KOPT-K1 (cell line): ENCODE measurements at regions not wholly inside any gene's neighbourhood (a gene's known extent, or its start where the extent isn't known, plus 50 kb on each side); places are given as distances from the start of the nearest gene placed in this dataset.
"Not testable (repeated sequence)": the region's sequence is repeated elsewhere in the genome, so short reads cannot be mapped to it uniquely, and the experiment has no call there.

Experiments
- H3K27ac ChIP-seq: fragments of 200-600 bp; sonication (generic); 2 replicates; pipeline ENCODE4 v1.5.1; 2016; ENCODE audit warnings: antibody characterized with exemption, mild to moderate bottlenecking, low read depth, low read length; ENCODE audit not compliant: poor library complexity, severe bottlenecking
- H3K36me3 ChIP-seq: fragments of 200-600 bp; sonication (generic); 2 replicates; pipeline ENCODE4 v1.5.1; 2017; ENCODE audit warnings: antibody characterized with exemption, mild to moderate bottlenecking, low read length, moderate library complexity; ENCODE audit not compliant: insufficient read depth
- H3K9me3 ChIP-seq: fragments of 200-600 bp; sonication (generic); 2 replicates; pipeline ENCODE4 v1.5.1; 2017; ENCODE audit warnings: antibody characterized with exemption, low read length, mild to moderate bottlenecking; ENCODE audit not compliant: insufficient read depth, poor library complexity, severe bottlenecking

GRCh38 chr14:28161040-28161439 is 605.5 kb upstream of the FOXG1 start:
- Histone ChIP-seq H3K36me3 (no peaks in the 10 kb centered on the region), H3K27ac (no peak overlapping the region), H3K9me3 (no peaks in the 10 kb centered on the region)

DNA sequence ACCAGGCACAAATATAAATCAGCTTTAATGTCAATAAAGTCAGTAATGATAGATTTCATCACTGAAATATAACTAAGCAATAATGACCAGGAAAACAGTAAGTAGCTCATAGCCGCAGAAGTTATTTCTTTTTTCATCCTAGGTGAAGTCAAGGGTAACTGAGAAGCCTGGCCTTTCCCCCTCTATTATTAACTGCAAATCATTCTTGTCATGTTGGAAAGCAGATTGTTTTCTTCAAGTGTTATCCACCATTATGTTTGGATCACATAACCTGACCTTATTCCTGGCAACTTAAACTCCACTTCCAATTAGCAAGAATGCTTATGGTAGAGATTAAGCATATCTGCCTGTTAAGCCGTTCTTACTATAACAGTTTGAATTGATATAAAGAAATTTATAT is 603.4 kb upstream of the FOXG1 start:
- Histone ChIP-seq H3K9me3 (no peaks in the 10 kb centered on the region), H3K27ac (no peak overlapping the region), H3K36me3 (no peaks in the 10 kb centered on the region)

GRCh38 chr14:28163897-28164296 is 602.7 kb upstream of the FOXG1 start:
- Histone ChIP-seq H3K27ac (no peak overlapping the region), H3K9me3 (no peaks in the 10 kb centered on the region), H3K36me3 (no peaks in the 10 kb centered on the region)

GRCh38 chr14:28187902-28188830 is 578.4 kb upstream of the FOXG1 start:
- H3K9me3 ChIP-seq, H3K36me3 ChIP-seq, H3K27ac ChIP-seq: not testable (repeated sequence)

GRCh38 chr14:28196878-28197277 is 569.7 kb upstream of the FOXG1 start:
- Histone ChIP-seq H3K9me3 (no peaks in the 10 kb centered on the region), H3K27ac (no peak overlapping the region), H3K36me3 (no peaks in the 10 kb centered on the region)

DNA sequence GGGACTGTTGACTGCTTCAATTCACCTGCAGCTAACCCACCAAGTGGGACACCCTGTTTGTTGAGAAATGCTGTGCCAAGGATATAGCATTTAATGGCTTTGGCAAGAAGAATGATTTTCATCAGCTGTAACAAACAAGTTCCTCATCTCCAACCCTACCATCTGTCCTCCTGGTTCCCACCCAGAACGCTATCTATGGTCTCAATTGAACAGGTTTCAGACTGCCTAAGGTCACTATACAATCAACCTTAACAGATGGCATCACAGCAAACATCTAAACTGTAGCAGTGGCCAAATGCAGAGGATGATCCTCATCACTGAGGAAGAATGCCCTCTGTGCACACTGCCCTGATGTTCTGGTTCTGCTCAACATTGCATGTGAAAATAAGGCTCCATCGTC is 546.2 kb upstream of the FOXG1 start:
- Histone ChIP-seq H3K27ac (no peak overlapping the region), H3K36me3 (no peaks in the 10 kb centered on the region)

DNA sequence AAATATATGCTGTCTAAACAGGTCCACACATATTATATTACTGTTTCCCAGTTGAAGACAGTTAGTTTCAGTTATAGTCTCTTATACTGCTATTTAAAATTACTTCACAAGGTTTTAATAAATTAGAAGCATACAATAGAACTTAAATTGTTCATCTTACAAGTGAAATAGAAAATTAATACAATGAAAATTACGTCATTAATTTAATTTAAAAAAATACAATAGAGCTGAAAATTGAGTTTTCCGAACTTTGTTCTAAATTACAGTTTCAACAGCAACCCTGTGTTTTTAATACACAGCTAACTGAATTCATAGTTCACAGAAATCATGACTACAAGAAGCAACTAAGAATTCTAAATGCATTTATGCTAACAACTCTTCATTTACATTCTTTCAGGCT is 525.7 kb upstream of the FOXG1 start:
- no peaks in the 10 kb centered on the region for H3K9me3 ChIP-seq
- no peak overlapping the region for H3K27ac ChIP-seq
- H3K36me3 ChIP-seq: no peaks in the 10 kb centered on the region

More for the DNA sequence above, 546.2 kb upstream of the FOXG1 start:
- H3K9me3 ChIP-seq: no peaks in the 10 kb centered on the region

GRCh38 chr14:28242895-28243294 is 523.7 kb upstream of the FOXG1 start:
- no peaks in the 10 kb centered on the region for H3K9me3 ChIP-seq
- H3K27ac ChIP-seq: no peak overlapping the region

DNA sequence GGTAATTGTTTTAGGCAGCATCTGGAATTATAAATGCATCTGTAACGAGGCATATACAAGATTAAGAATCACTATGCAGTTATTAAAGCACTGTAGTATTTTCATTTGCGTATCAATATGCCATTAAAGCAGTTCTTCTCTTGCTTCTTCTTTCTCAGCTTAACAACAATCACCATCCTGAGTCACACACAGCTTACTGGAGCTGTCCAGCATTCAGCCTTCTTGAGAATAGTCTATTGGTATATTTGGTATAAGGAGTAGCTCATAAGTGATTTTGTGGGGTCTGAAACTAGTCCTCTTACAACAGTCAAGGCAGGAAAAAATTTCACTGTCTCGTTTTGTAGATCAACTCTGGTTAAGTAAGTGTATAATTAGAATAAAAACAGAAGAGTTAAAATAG is 523.0 kb upstream of the FOXG1 start:
- H3K9me3 ChIP-seq: no peaks in the 10 kb centered on the region
- no peak overlapping the region for H3K27ac ChIP-seq
- no peaks in the 10 kb centered on the region for H3K36me3 ChIP-seq

More at GRCh38 chr14:28242895-28243294, 523.7 kb upstream of the FOXG1 start:
- no peaks in the 10 kb centered on the region for H3K36me3 ChIP-seq

GRCh38 chr14:28245216-28245615 is 521.4 kb upstream of the FOXG1 start:
- Histone ChIP-seq H3K27ac (no peak overlapping the region), H3K36me3 (no peaks in the 10 kb centered on the region), H3K9me3 (no peaks in the 10 kb centered on the region)

DNA sequence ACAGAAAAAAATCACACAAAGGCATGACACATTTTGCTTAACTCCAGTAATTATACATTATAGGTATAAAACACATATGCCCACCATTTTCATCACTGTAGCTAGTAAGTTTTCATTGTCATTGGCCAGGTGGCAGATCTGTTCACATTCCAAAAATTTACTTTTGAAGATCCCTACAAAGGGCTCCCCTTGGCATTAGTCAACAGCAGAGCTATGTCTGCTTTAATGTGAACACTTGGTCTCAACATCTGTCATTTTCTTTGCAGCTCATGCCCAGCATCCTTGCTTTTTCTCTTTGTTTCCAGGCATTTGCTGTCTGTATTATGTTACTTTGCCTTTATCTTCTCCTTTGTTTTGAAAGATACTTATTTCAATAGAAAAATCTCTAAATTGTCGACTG is 519.1 kb upstream of the FOXG1 start:
- Histone ChIP-seq H3K36me3 (no peaks in the 10 kb centered on the region), H3K9me3 (no peaks in the 10 kb centered on the region), H3K27ac (no peak overlapping the region)

GRCh38 chr14:28252124-28252523 is 514.5 kb upstream of the FOXG1 start:
- not testable (repeated sequence) for H3K36me3 ChIP-seq, H3K27ac ChIP-seq, H3K9me3 ChIP-seq

GRCh38 chr14:28254768-28255167 is 511.8 kb upstream of the FOXG1 start:
- H3K36me3 ChIP-seq: no peaks in the 10 kb centered on the region
- H3K9me3 ChIP-seq: no peaks in the 10 kb centered on the region
- no peak overlapping the region for H3K27ac ChIP-seq

DNA sequence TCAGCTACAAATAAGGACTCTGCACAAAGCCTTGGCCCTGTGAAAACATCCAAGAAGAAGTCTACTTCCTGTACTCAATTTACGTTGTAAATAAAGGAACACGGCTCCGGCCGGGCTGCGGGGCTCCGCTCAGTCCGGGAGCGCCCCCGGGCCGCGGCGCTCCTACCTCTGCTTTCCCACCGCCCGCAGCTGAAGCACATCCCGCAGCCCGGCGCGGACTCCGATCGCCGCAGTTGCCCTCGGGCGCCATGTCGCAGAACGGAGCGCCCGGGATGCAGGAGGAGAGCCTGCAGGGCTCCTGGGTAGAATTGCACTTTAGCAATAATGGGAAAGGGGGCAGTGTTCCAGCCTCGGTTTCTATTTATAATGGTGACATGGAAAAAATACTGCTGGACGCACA is 502.3 kb upstream of the FOXG1 start:
- Histone ChIP-seq H3K9me3 (no peaks in the 10 kb centered on the region), H3K27ac (no peak overlapping the region), H3K36me3 (no peaks in the 10 kb centered on the region)

- Histone ChIP-seq H3K27ac (no peak overlapping the region), H3K9me3 (no peaks in the 10 kb centered on the region), H3K36me3 (no peaks in the 10 kb centered on the region)
These were observed 494.3 kb upstream of the FOXG1 start for GRCh38 chr14:28272270-28272669.

DNA sequence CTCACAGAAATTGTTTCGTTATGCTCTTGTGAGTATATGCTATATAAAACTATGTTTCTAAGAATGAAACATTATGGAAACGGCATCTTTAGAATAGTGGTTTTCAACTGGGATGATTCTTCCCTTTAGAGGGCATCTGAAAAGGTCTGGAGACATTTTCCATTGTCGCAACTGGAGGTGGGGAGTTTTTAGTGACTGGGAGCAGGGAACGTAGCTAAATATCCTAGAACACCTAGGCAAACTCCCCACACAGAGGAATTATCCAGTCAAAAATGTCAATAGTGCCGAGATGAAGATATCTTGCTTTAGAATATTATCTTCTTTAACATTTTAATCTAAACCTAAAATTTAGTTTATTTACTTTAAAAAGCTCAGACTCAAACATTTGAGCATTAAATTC is 486.1 kb upstream of the FOXG1 start:
- H3K9me3 ChIP-seq: no peaks in the 10 kb centered on the region

More for the DNA sequence above, 486.1 kb upstream of the FOXG1 start:
- Histone ChIP-seq H3K27ac (no peak overlapping the region), H3K36me3 (no peaks in the 10 kb centered on the region)
